ENCODE measurements at regions not wholly inside any gene's neighbourhood (a gene's known extent, or its start where the extent isn't known, plus 50 kb on each side); places are given as distances from the start of the nearest gene placed in this dataset.

- Histone ChIP-seq H3K4me2 (ENCODE audit: insufficient read depth, low read length) (no peak overlapping the region), H2AFZ (ENCODE audit: low read depth, low read length) (no peak overlapping the region), H3K27me3 (ENCODE audit: control insufficient read depth in 2 of 2, insufficient read depth in 2 of 2, low read length in 2 of 2) (peaks cover 0 to 4% of the 10 kb centered on the region in 2 experiments), H3K9me3 (replicated peaks; ENCODE audit: control insufficient read depth, insufficient read depth, low read length) (no peaks in the 10 kb centered on the region), H3K9me1 (replicated peaks; ENCODE audit: control insufficient read depth, extremely low read depth, insufficient read depth, low read length) (no peaks in the 10 kb centered on the region), H3K9ac (replicated peaks; ENCODE audit: extremely low read depth, insufficient read depth, low read length) (no peak overlapping the region), H3K79me2 (ENCODE audit: control insufficient read depth, insufficient read depth, low read length) (no peaks in the 10 kb centered on the region), H3K4me1 (ENCODE audit: control insufficient read depth, extremely low read depth, insufficient read depth, low read length) (no peaks in the 10 kb centered on the region), H3K36me3 (ENCODE audit: control insufficient read depth in 2 of 2, extremely low read depth in 1 of 2, insufficient read depth in 2 of 2, low read length in 2 of 2) (no peaks in the 10 kb centered on the region), H4K20me1 (replicated peaks; ENCODE audit: control insufficient read depth, extremely low read depth, insufficient read depth, low read length) (no peaks in the 10 kb centered on the region), H3K27ac (ENCODE audit: insufficient read depth, low read depth, low read length) (no peak overlapping the region), H3K4me3 (replicated peaks in 1 of 3; ENCODE audit: insufficient read depth in 1 of 3, low read depth in 1 of 3, low read length in 3 of 3) (no peak overlapping the region)
- POLR2A ChIA-PET = no interaction called here
- DNase-seq (ENCODE audit: low read depth, low spot score) = no peak
- BruUV-seq (replicated peaks) = no TSS peak
- CTCF ChIA-PET = interaction anchor here (0.9 to 1.1 kb wide), 2 partner anchors 11 to 95 kb away, joined by 3 to 4 read pairs; no protein-coding TSS in a partner anchor
- intact Hi-C loops (cut with micrococcal nuclease) (no loop called here), dilution Hi-C loops (cut with MboI; ENCODE audit: extremely low pct_ligation_motif_present, low sequenced_read_pairs) (no loop called here)
- TF ChIP-seq GATA2 (IDR thresholded peaks at IDR 0.05; ENCODE audit: insufficient read depth, insufficient read length, low read depth, low read length) (no peak), POLR2A (IDR thresholded peaks at IDR 0.05; ENCODE audit: low read depth, low read length) (no peak), POLR2AphosphoS5 (IDR thresholded peaks at IDR 0.05; ENCODE audit: insufficient read depth, low read depth, low read length) (no peak), JUN (IDR thresholded peaks at IDR 0.05; ENCODE audit: borderline replicate concordance, insufficient read depth, insufficient read length, low read depth) (no peak), FOS (IDR thresholded peaks at IDR 0.05; ENCODE audit: borderline replicate concordance, insufficient read depth, low read length) (no peak), EZH2 (IDR thresholded peaks at IDR 0.05; ENCODE audit: borderline replicate concordance, low read depth, low read length, severe bottlenecking) (no peak), MYC (IDR thresholded peaks at IDR 0.05; ENCODE audit: low read depth, low read length) (no peak)
- TF ChIP-seq, protein P1, sequence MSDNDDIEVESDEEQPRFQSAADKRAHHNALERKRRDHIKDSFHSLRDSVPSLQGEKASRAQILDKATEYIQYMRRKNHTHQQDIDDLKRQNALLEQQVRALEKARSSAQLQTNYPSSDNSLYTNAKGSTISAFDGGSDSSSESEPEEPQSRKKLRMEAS (IDR thresholded peaks at IDR 0.05; ENCODE audit: insufficient read depth, insufficient read length) = no peak
- TF ChIP-seq, protein P2, sequence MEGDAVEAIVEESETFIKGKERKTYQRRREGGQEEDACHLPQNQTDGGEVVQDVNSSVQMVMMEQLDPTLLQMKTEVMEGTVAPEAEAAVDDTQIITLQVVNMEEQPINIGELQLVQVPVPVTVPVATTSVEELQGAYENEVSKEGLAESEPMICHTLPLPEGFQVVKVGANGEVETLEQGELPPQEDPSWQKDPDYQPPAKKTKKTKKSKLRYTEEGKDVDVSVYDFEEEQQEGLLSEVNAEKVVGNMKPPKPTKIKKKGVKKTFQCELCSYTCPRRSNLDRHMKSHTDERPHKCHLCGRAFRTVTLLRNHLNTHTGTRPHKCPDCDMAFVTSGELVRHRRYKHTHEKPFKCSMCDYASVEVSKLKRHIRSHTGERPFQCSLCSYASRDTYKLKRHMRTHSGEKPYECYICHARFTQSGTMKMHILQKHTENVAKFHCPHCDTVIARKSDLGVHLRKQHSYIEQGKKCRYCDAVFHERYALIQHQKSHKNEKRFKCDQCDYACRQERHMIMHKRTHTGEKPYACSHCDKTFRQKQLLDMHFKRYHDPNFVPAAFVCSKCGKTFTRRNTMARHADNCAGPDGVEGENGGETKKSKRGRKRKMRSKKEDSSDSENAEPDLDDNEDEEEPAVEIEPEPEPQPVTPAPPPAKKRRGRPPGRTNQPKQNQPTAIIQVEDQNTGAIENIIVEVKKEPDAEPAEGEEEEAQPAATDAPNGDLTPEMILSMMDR (IDR thresholded peaks at IDR 0.05; ENCODE audit: extremely low read depth in 1 of 2, insufficient read depth in 1 of 2, low read depth in 1 of 2, low read length in 2 of 2) = no peak
- no peak for FAIRE-seq
Observed at GRCh38 chr4:111685205-111685604, 460.0 kb upstream of the FAM241A start.

Data from endothelial cell of umbilical vein (primary cell).